ENCODE measurements at regions not wholly inside any gene's neighbourhood (a gene's known extent, or its start where the extent isn't known, plus 50 kb on each side); places are given as distances from the start of the nearest gene placed in this dataset.

GRCh38 chr2:188181067-188181838 is 110.4 kb upstream of the GULP1 start:
- no peak for FAIRE-seq
- no peak for DNase-seq (ENCODE audit: low spot score in 2 of 2)

GRCh38 chr2:188181884-188182283 is 109.8 kb upstream of the GULP1 start:
- DNase-seq (ENCODE audit: low spot score in 2 of 2), result no peak
- FAIRE-seq, result no peak

GRCh38 chr2:188187726-188188125 is 103.9 kb upstream of the GULP1 start:
- FAIRE-seq, result no peak
- DNase-seq (ENCODE audit: low spot score in 2 of 2), result no peak

GRCh38 chr2:188189356-188189755 is 102.3 kb upstream of the GULP1 start:
- no peak for DNase-seq (ENCODE audit: low spot score in 2 of 2)

GRCh38 chr2:188193230-188193629 is 98.4 kb upstream of the GULP1 start:
- no peak for DNase-seq (ENCODE audit: low spot score in 2 of 2)
- no peak for FAIRE-seq

More at GRCh38 chr2:188189356-188189755, 102.3 kb upstream of the GULP1 start:
- no peak for FAIRE-seq

- DNase-seq (ENCODE audit: low spot score in 2 of 2) (no peak), FAIRE-seq (no peak)
Measured at GRCh38 chr2:188196343-188197008, 95.2 kb upstream of the GULP1 start.

- FAIRE-seq, result no peak
- DNase-seq (ENCODE audit: low spot score in 2 of 2), result no peak
Measured at GRCh38 chr2:188199716-188200128, 92.0 kb upstream of the GULP1 start.

GRCh38 chr2:188201639-188202038 is 90.0 kb upstream of the GULP1 start:
- FAIRE-seq, result no peak
- DNase-seq (ENCODE audit: low spot score in 2 of 2), result no peak

GRCh38 chr2:188202777-188203176 is 88.9 kb upstream of the GULP1 start:
- FAIRE-seq, result peak; percentile 65
- DNase-seq (ENCODE audit: low spot score in 2 of 2), result no peak

- DNase-seq (ENCODE audit: low spot score in 2 of 2) (no peak), FAIRE-seq (no peak)
Measured at GRCh38 chr2:188203776-188204175, 87.9 kb upstream of the GULP1 start.

GRCh38 chr2:188204824-188205223 is 86.8 kb upstream of the GULP1 start:
- FAIRE-seq, result no peak
- DNase-seq (ENCODE audit: low spot score in 2 of 2), result no peak

- FAIRE-seq (no peak), DNase-seq (ENCODE audit: low spot score in 2 of 2) (no peak)
Measured at GRCh38 chr2:188207554-188207953, 84.1 kb upstream of the GULP1 start.

- FAIRE-seq, result no peak
- DNase-seq (ENCODE audit: low spot score in 2 of 2), result no peak
Measured at GRCh38 chr2:188209218-188209617, 82.5 kb upstream of the GULP1 start.

GRCh38 chr2:188217264-188217663 is 74.4 kb upstream of the GULP1 start:
- DNase-seq (ENCODE audit: low spot score in 2 of 2) (no peak), FAIRE-seq (no peak)

- no peak for DNase-seq (ENCODE audit: low spot score in 2 of 2)
- FAIRE-seq, result no peak
Measured at GRCh38 chr2:188219541-188219940, 72.1 kb upstream of the GULP1 start.

GRCh38 chr2:188220535-188220934 is 71.1 kb upstream of the GULP1 start:
- DNase-seq (ENCODE audit: low spot score in 2 of 2) (no peak), FAIRE-seq (no peak)

GRCh38 chr2:188227713-188228112 is 64.0 kb upstream of the GULP1 start:
- DNase-seq (ENCODE audit: low spot score in 2 of 2) (no peak), FAIRE-seq (no peak)

GRCh38 chr2:188235364-188235763 is 56.3 kb upstream of the GULP1 start:
- no peak for FAIRE-seq
- DNase-seq (ENCODE audit: low spot score in 2 of 2), result no peak

- FAIRE-seq, result no peak
- DNase-seq (ENCODE audit: low spot score in 2 of 2), result no peak
Measured at GRCh38 chr2:188238386-188238785, 53.3 kb upstream of the GULP1 start.

Data from frontal cortex (tissue), 3 donors.